ENCODE measurements at regions not wholly inside any gene's neighbourhood (a gene's known extent, or its start where the extent isn't known, plus 50 kb on each side); places are given as distances from the start of the nearest gene placed in this dataset.
"Not testable (repeated sequence)": the region's sequence is repeated elsewhere in the genome, so short reads cannot be mapped to it uniquely, and the experiment has no call there.

GRCh38 chr5:163106098-163106497 is 331.3 kb upstream of the CCNG1 start:
- H3K4me1 Mint-ChIP-seq, result peaks cover 2% of the 10 kb centered on the region
- DNase-seq (ENCODE audit: low spot score in 2 of 2, unreplicated experiment in 2 of 2), result no peak
- peaks cover 5% of the 10 kb centered on the region for H3K27me3 Mint-ChIP-seq (ENCODE audit: low read depth)
- no peaks in the 10 kb centered on the region for H3K36me3 Mint-ChIP-seq
- no peak for TF ChIP-seq CTCF (IDR thresholded peaks at IDR 0.05; ENCODE audit: unreplicated experiment)
- no peak overlapping the region for H3K4me3 Mint-ChIP-seq
- no peak overlapping the region for H3K27ac Mint-ChIP-seq
- H3K9me3 Mint-ChIP-seq, result no peaks in the 10 kb centered on the region

- DNase-seq (ENCODE audit: low spot score in 2 of 2, unreplicated experiment in 2 of 2), result no peak
- Mint-ChIP-seq H3K4me3 (no peak overlapping the region), H3K4me1 (peaks cover 2% of the 10 kb centered on the region), H3K9me3 (no peaks in the 10 kb centered on the region), H3K36me3 (no peaks in the 10 kb centered on the region), H3K27ac (no peak overlapping the region), H3K27me3 (ENCODE audit: low read depth) (peaks cover 5% of the 10 kb centered on the region)
- TF ChIP-seq CTCF (IDR thresholded peaks at IDR 0.05; ENCODE audit: unreplicated experiment), result no peak
These were observed 329.0 kb upstream of the CCNG1 start for GRCh38 chr5:163108351-163108750.

- Mint-ChIP-seq H3K27ac (no peak overlapping the region), H3K36me3 (no peaks in the 10 kb centered on the region), H3K27me3 (ENCODE audit: low read depth) (no peaks in the 10 kb centered on the region), H3K4me3 (no peak overlapping the region), H3K9me3 (peaks cover 15% of the 10 kb centered on the region), H3K4me1 (no peaks in the 10 kb centered on the region)
- no peak for TF ChIP-seq CTCF (IDR thresholded peaks at IDR 0.05; ENCODE audit: unreplicated experiment)
- no peak for DNase-seq (ENCODE audit: low spot score in 2 of 2, unreplicated experiment in 2 of 2)
These were observed 322.4 kb upstream of the CCNG1 start for GRCh38 chr5:163115011-163115410.

GRCh38 chr5:163116618-163117017 is 320.8 kb upstream of the CCNG1 start:
- not testable (repeated sequence) for H3K4me1 Mint-ChIP-seq; DNase-seq (ENCODE audit: low spot score in 2 of 2, unreplicated experiment in 2 of 2); H3K36me3 Mint-ChIP-seq; H3K4me3 Mint-ChIP-seq; H3K27ac Mint-ChIP-seq; H3K27me3 Mint-ChIP-seq (ENCODE audit: low read depth)
- H3K9me3 Mint-ChIP-seq, result peaks cover 29% of the 10 kb centered on the region

GRCh38 chr5:163134061-163134460 is 303.3 kb upstream of the CCNG1 start:
- DNase-seq (ENCODE audit: low spot score in 2 of 2, unreplicated experiment in 2 of 2), result no peak
- Mint-ChIP-seq H3K27ac (no peak overlapping the region), H3K27me3 (ENCODE audit: low read depth) (no peaks in the 10 kb centered on the region), H3K9me3 (no peaks in the 10 kb centered on the region), H3K4me1 (no peaks in the 10 kb centered on the region), H3K4me3 (no peak overlapping the region), H3K36me3 (no peaks in the 10 kb centered on the region)
- no peak for TF ChIP-seq CTCF (IDR thresholded peaks at IDR 0.05; ENCODE audit: unreplicated experiment)

GRCh38 chr5:163135849-163136248 is 301.5 kb upstream of the CCNG1 start:
- H3K27ac Mint-ChIP-seq, result no peak overlapping the region

More at GRCh38 chr5:163135849-163136248, 301.5 kb upstream of the CCNG1 start:
- no peak for DNase-seq (ENCODE audit: low spot score in 2 of 2, unreplicated experiment in 2 of 2)
- Mint-ChIP-seq H3K4me1 (no peaks in the 10 kb centered on the region), H3K4me3 (no peak overlapping the region), H3K27me3 (ENCODE audit: low read depth) (no peaks in the 10 kb centered on the region), H3K36me3 (no peaks in the 10 kb centered on the region), H3K9me3 (peaks cover 8% of the 10 kb centered on the region)
- no peak for TF ChIP-seq CTCF (IDR thresholded peaks at IDR 0.05; ENCODE audit: unreplicated experiment)
